HG03469 (cell line): ENCODE measurements at regions not wholly inside any gene's neighbourhood (a gene's known extent, or its start where the extent isn't known, plus 50 kb on each side); places are given as distances from the start of the nearest gene placed in this dataset.

ENCODE experiments used
- ATAC-seq: cut with Tn5 transposase; IDR thresholded peaks from one replicate; pipeline ENCODE4 v1.9.1; 2021; ENCODE audit warnings: mild to moderate bottlenecking, moderate library complexity, moderate number of reproducible peaks; ENCODE audit not compliant: unreplicated experiment

DNA sequence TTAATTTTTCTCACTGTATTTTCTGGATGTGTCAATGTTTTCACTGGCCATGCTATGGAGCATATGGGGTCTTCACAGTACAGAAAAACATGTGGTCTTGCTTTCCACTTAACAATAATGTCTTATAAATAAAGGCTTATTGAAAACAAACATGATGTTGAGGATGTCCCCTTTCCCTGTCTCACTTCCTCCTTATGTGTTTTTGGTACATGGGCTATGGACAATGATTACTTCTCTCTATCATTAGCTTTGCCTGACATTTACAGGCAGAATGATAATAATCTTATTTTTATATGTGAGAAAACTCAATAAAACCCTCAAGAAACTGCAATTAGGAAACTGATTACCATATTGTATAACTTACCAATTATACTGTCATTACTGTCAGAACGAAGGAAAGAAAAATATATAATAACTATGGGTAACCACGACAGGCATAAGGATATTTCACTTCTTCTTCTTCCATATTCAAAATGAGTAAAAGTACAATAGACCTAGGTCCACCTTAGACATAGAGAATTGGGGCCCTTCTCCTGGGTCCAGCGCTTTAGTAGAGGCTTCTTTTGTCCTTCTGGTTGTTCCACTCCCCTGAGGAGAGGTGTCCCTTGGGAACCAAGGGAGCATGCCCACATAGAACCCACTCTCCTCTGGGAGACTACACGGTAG, 375.0 kb downstream of the MAN2A1 start:
- ATAC-seq = no peak

GRCh38 chr5:110070836-110071235, 381.1 kb downstream of the MAN2A1 start:
- no peak for ATAC-seq

DNA sequence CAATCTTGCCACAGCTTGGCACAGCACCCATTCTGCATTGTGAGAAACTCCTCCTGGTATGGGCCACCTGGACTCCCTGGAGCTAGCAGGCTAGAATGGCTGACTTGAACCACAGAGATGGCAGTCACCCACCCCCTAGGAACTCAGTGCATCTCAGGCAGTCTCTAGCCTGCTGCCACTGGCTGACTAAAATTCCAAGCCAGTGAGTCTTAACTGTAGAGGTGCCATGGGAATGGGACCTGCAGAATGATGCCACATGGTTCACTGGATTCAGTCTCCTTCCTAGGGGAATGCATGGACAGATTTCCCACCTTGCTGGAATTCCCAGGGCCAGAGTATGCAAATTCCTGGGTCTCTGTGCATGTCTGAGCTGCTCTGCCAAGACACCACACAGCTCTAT, 382.9 kb downstream of the MAN2A1 start:
- no peak for ATAC-seq

DNA sequence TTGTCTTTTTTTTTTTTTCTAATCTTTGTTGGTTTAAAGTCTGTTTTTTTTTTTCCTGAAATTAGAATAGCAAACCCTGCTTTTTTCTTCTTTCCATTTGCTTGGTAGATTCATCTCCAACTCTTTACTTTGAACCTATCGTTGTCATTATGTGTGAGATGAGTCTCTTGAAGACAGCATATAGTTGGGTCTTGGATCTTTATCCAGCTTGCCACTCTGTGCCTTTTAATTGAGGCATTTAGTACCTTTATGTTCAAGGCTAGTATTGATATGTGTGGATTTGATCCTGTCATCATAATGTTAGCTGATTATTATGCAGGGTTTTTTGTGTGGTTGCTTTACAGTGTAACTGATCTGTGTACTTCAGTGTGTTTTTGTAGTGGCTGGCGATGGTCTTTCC, 383.8 kb downstream of the MAN2A1 start:
- no peak for ATAC-seq

DNA sequence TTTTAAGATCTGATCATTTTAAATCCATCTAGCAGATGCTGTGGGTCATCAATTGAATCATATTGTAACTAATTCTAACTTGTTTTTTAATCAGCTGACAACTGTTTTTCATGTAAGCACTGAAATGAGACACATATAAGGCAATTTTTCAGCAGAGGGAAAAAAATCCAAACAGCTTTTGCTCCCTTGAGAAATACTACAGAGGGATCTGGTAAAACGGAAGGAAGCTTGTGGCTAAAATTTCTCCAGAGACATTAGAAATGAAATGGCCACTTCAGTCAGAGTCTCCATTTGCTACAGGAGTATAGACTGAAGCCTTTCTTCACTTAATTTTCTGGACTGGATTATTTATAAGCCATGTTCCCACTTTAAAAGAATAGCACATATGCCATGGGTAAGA, 385.9 kb downstream of the MAN2A1 start:
- no peak for ATAC-seq

- ATAC-seq = no peak
Observed at GRCh38 chr5:110077147-110077546, 387.4 kb downstream of the MAN2A1 start.

GRCh38 chr5:110082194-110082593, 392.5 kb downstream of the MAN2A1 start:
- ATAC-seq = no peak

GRCh38 chr5:110082863-110083262, 393.1 kb downstream of the MAN2A1 start:
- ATAC-seq = no peak

DNA sequence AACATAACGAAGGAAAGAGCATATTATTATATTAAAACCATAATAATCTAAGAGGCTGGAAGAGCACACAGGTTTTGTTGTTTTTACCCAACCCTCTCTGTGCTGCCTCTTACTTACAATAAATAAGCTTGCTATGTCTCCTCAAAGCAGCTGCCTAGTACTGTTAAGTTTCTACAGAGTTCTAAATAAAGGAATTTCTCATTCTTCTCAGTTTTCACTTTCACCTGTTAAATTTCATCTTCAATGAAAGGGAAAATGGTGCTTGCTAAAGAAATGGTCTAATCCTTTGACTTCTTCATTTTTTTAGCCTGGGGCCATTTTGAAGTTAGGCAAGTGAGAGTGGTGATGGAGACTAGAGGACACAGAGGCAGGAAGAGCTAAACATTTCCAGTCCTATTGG, 396.1 kb downstream of the MAN2A1 start:
- ATAC-seq = no peak

GRCh38 chr5:110086658-110087388, 397.1 kb downstream of the MAN2A1 start:
- no peak for ATAC-seq

- no peak for ATAC-seq
Observed at GRCh38 chr5:110087829-110088228, 398.1 kb downstream of the MAN2A1 start.

DNA sequence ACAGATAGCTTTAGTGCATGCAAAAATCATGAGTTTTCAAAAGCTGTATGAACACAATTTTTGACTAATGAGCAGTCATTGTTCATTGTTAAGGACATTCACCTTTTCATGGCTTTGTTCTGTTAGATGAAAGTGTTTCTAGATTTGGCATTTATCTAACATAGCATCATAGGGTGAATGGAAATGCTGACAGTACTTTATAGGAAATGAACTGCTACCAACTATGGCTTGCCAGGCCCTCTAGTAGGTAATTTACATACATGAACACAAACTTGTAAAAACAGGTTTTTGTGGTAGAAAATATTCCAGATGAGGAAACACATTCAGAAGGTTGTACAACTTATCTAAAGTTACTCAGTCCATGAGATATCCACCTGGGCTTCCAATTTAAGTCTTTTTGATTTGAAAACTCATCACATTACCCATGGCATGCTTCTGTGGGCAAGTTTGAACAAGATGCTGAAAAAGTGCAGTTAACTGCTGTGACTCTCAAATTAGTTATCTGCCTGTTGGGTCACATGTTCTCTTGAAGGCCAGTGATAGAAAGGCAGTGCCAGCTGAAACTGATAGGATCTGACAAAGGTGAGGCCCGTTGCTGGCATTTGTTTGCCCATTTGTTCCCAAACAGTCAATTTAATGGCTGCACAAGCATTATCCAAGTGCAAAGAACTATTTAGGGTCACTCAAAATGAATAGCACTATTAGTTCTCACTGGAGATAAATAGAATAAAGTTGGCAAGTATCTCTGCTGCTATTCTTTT, 399.1 kb downstream of the MAN2A1 start:
- no peak for ATAC-seq

DNA sequence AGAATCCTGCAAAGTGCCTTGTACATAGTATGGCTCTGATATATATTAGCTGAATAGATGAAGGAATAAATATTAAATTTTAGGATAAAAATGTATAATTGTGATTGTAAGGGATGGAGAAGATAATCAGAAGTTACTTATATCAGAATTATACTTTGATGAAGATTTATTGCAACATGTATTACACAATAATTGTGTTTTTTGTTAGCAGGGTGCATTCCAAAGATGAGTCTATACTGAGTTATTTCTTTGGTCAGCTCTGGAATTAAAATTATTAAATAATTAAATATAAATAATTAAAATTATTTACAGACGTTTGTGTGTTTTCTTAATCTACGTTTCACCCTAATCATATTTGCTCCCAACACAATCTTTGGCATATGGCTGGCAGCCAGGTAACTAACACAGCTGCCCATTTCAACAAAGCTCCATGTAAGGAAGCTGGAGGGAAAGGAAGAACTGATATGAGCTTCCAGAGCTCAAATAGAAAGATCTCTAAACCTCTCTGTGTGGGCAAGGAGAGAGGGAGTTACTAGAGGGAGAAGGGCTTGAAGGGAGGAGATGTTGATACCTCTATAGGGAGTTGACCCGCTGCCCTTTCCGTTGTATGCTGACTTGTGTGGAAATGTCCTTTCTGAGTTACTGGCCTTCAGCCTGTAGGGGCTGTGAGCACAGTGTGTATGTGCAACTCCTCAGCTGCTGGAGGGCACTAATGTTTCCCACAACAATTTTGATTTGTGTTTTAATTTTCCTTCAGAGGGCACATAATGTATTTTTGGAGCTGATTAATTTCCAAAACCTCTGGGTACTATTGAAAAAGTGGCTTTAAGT, 403.4 kb downstream of the MAN2A1 start:
- no peak for ATAC-seq

GRCh38 chr5:110094109-110094508, 404.4 kb downstream of the MAN2A1 start:
- no peak for ATAC-seq

- ATAC-seq = no peak
Observed at GRCh38 chr5:110094548-110094947, 404.8 kb downstream of the MAN2A1 start.

GRCh38 chr5:110096419-110096818, 406.7 kb downstream of the MAN2A1 start:
- no peak for ATAC-seq

DNA sequence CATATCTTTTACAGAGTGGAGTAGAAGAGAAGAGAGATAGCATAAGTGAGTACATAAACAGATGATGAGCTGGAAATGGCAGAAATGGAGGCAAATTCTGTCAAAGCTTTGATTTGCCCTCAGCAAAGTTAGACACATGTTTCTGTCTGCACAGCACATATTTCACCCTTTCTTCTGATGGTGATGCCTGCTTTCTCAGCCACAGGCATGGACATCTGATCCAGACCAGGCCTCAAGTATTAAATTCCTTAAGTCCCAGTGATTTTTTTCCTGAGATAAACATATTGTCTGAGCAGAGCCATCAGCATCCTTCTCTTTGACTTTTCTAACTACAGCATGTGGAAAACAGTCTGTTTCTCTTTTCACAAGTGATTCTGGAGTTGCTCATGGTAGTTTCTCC, 409.8 kb downstream of the MAN2A1 start:
- ATAC-seq = no peak

GRCh38 chr5:110103081-110103480, 413.4 kb downstream of the MAN2A1 start:
- no peak for ATAC-seq

DNA sequence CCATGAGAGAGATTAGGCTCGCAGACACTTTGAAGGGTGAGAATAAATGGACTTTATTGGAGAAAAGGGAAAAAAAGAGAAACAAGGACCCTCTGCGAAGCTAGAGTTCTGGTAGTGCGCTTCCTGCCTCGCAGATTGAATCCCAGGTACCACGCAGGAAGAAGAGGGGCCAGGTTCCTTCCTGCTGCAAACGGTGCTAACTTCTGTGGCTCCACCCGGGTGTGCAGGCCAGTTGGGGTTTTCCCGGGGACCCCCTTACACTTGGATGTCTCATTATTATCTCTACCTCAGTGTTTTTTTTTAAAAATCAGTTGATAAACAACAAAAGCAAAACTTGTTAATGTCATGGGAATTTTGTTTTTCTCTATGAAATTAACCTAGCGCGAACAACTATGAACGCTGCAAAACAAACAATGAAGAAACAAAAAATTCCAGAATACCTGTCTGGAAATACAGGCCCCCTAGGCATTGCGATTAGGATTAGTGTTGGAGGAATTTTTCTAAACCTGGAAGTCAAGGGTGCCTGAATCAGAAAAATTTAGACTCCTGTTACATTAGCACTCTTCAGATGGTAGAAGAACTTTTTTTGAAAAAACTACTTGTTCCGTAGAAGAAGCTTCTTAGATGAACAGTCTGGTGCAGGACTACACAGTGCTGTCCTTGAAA, 414.5 kb downstream of the MAN2A1 start:
- no peak for ATAC-seq
